KMS-11 (cell line): ENCODE measurements at regions not wholly inside any gene's neighbourhood (a gene's known extent, or its start where the extent isn't known, plus 50 kb on each side); places are given as distances from the start of the nearest gene placed in this dataset.
"Not testable (repeated sequence)": the region's sequence is repeated elsewhere in the genome, so short reads cannot be mapped to it uniquely, and the experiment has no call there.

Experiments used
- H2AFZ ChIP-seq: fragments of 200-600 bp; sonication (generic); 2 replicates; pipeline ENCODE4 v1.6.1; 2016; ENCODE audit warnings: antibody characterized with exemption, mixed run types, low read depth
- H3K27ac ChIP-seq: fragments of 200-600 bp; sonication (generic); 2 replicates; pipeline ENCODE4 v1.6.1; 2016; ENCODE audit warnings: mild to moderate bottlenecking, mixed run types
- H3K27me3 ChIP-seq: fragments of 200-600 bp; sonication (generic); 2 replicates; pipeline ENCODE4 v1.6.1; 2017; ENCODE audit warnings: mild to moderate bottlenecking, low read depth, mixed run types, moderate library complexity; ENCODE audit not compliant: insufficient read depth
- H3K36me3 ChIP-seq: fragments of 200-600 bp; sonication (generic); 2 replicates; pipeline ENCODE4 v1.6.1; 2017; ENCODE audit warnings: mild to moderate bottlenecking, mixed run types; ENCODE audit not compliant: insufficient read depth
- H3K4me1 ChIP-seq: fragments of 200-600 bp; sonication (generic); 2 replicates; pipeline ENCODE4 v1.6.1; 2016; ENCODE audit warnings: mild to moderate bottlenecking, low read depth, mixed run types; ENCODE audit not compliant: poor library complexity, severe bottlenecking
- H3K4me2 ChIP-seq: fragments of 200-600 bp; sonication (generic); 2 replicates; pipeline ENCODE4 v1.7.0; 2016; ENCODE audit warnings: mild to moderate bottlenecking, mixed run types
- H3K4me3 ChIP-seq: fragments of 200-600 bp; sonication (generic); IDR thresholded peaks from 2 replicates; pipeline ENCODE4 v1.6.1; 2017; ENCODE audit warnings: low read depth, low read length, mixed read lengths; ENCODE audit not compliant: insufficient read depth
- H3K79me2 ChIP-seq: fragments of 200-600 bp; sonication (generic); 2 replicates; pipeline ENCODE4 v1.6.1; 2016; ENCODE audit warnings: low read depth, mixed run types; ENCODE audit not compliant: insufficient read depth
- H3K9ac ChIP-seq: fragments of 200-600 bp; sonication (generic); 2 replicates; pipeline ENCODE4 v1.6.1; 2016; ENCODE audit warnings: mild to moderate bottlenecking, mixed run types
- H4K20me1 ChIP-seq: fragments of 200-600 bp; sonication (generic); 2 replicates; pipeline ENCODE4 v1.6.1; 2016; ENCODE audit warnings: mild to moderate bottlenecking, mixed run types; ENCODE audit not compliant: insufficient read depth
- CTCF ChIP-seq: fragments of 200-600 bp; sonication (generic); conservative IDR thresholded peaks from 2 replicates; pipeline ENCODE4 v1.6.1; 2017; ENCODE audit warnings: low read depth, mild to moderate bottlenecking, antibody characterized with exemption, low read length, moderate library complexity, mixed read lengths

- no peak overlapping the region for H3K4me2 ChIP-seq
- H3K9ac ChIP-seq: no peak overlapping the region
- no peaks in the 10 kb centered on the region for H3K4me1 ChIP-seq
- H2AFZ ChIP-seq: no peak overlapping the region
- no peaks in the 10 kb centered on the region for H3K27me3 ChIP-seq
- H3K4me3 ChIP-seq: no peak overlapping the region
- TF ChIP-seq CTCF: no peak
- no peak overlapping the region for H3K27ac ChIP-seq
- H3K36me3 ChIP-seq: no peaks in the 10 kb centered on the region
- no peaks in the 10 kb centered on the region for H4K20me1 ChIP-seq
- no peaks in the 10 kb centered on the region for H3K79me2 ChIP-seq
Observed at GRCh38 chr4:115454228-115454627, 340.8 kb upstream of the NDST4 start.

GRCh38 chr4:115453416-115453815 is 340.0 kb upstream of the NDST4 start:
- no peaks in the 10 kb centered on the region for H3K27me3 ChIP-seq
- no peak overlapping the region for H3K27ac ChIP-seq
- no peak overlapping the region for H2AFZ ChIP-seq
- H3K79me2 ChIP-seq: no peaks in the 10 kb centered on the region
- H3K36me3 ChIP-seq: no peaks in the 10 kb centered on the region
- no peak for TF ChIP-seq CTCF
- no peak overlapping the region for H3K4me2 ChIP-seq
- H3K4me1 ChIP-seq: no peaks in the 10 kb centered on the region
- no peak overlapping the region for H3K9ac ChIP-seq
- H4K20me1 ChIP-seq: no peaks in the 10 kb centered on the region
- H3K4me3 ChIP-seq: no peak overlapping the region

- not testable (repeated sequence) for H3K4me1 ChIP-seq, H3K4me2 ChIP-seq, H4K20me1 ChIP-seq, H3K36me3 ChIP-seq, H3K9ac ChIP-seq, H3K79me2 ChIP-seq, H3K27ac ChIP-seq, H3K27me3 ChIP-seq, H2AFZ ChIP-seq, H3K4me3 ChIP-seq
Observed at GRCh38 chr4:115452229-115452628, 338.8 kb upstream of the NDST4 start.

GRCh38 chr4:115437739-115438138 is 324.3 kb upstream of the NDST4 start:
- Histone ChIP-seq H3K4me1 (no peaks in the 10 kb centered on the region), H3K27ac (no peak overlapping the region)
- TF ChIP-seq CTCF: no peak

GRCh38 chr4:115433491-115433890 is 320.1 kb upstream of the NDST4 start:
- Histone ChIP-seq H3K36me3 (no peaks in the 10 kb centered on the region), H3K4me2 (no peak overlapping the region)

More at GRCh38 chr4:115437739-115438138, 324.3 kb upstream of the NDST4 start:
- Histone ChIP-seq H2AFZ (no peak overlapping the region), H3K27me3 (no peaks in the 10 kb centered on the region), H3K9ac (no peak overlapping the region), H3K36me3 (no peaks in the 10 kb centered on the region), H3K4me2 (no peak overlapping the region), H3K79me2 (no peaks in the 10 kb centered on the region), H3K4me3 (no peak overlapping the region), H4K20me1 (no peaks in the 10 kb centered on the region)

More at GRCh38 chr4:115433491-115433890, 320.1 kb upstream of the NDST4 start:
- no peak for TF ChIP-seq CTCF
- Histone ChIP-seq H2AFZ (no peak overlapping the region), H3K79me2 (no peaks in the 10 kb centered on the region), H3K9ac (no peak overlapping the region), H3K27me3 (no peaks in the 10 kb centered on the region), H3K4me3 (no peak overlapping the region), H4K20me1 (no peaks in the 10 kb centered on the region), H3K4me1 (no peaks in the 10 kb centered on the region), H3K27ac (no peak overlapping the region)
